ENCODE measurements at regions not wholly inside any gene's neighbourhood (a gene's known extent, or its start where the extent isn't known, plus 50 kb on each side); places are given as distances from the start of the nearest gene placed in this dataset.

DNA sequence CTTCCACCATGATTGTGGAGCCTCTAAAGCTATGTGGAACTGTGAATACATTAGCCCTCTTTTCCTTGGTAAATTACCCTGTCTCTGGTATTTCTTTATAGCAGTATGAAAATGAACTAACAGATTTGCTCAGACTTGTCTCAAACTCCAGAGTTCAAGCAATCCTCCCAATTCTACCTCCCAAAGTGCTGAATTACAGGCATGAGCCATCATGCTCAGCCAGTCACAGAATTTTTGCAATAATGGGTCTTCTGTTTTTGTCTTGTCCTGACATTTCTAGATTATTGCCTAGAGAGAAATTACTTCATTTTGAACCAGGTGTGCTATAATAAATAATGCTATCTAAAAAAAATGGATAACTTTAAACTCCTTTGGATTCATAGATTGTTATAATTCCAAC is 1414.5 kb downstream of the NLGN4Y start:
- Histone ChIP-seq H2BK120ac (ENCODE audit: insufficient read depth, low read length, poor library complexity) (no peak overlapping the region), H2BK5ac (ENCODE audit: low read depth, low read length, poor library complexity) (no peak overlapping the region), H3K18ac (ENCODE audit: low read length) (no peak overlapping the region), H3K27me3 (ENCODE audit: insufficient read depth, low read length) (no peaks in the 10 kb centered on the region), H3K4ac (ENCODE audit: low read depth, low read length) (no peak overlapping the region), H4K8ac (ENCODE audit: low read depth, low read length) (no peak overlapping the region), H2BK12ac (ENCODE audit: low read length) (no peak overlapping the region), H2AK5ac (ENCODE audit: low read length) (no peak overlapping the region), H4K91ac (ENCODE audit: low read depth, low read length) (no peak overlapping the region), H3K4me1 (ENCODE audit: control insufficient read depth in 1 of 2, insufficient read depth in 2 of 2, low read length in 2 of 2) (no peaks in the 10 kb centered on the region), H3K4me3 (ENCODE audit: low read depth, low read length) (no peak overlapping the region), H3K36me3 (ENCODE audit: control insufficient read depth in 1 of 2, insufficient read depth in 2 of 2, low read length in 2 of 2) (no peaks in the 10 kb centered on the region), H3K79me1 (ENCODE audit: low read length) (no peaks in the 10 kb centered on the region), H2AFZ (ENCODE audit: insufficient read depth, low read length, poor library complexity) (no peak overlapping the region), H3K79me2 (ENCODE audit: control insufficient read depth, insufficient read depth, low read length, poor library complexity) (no peaks in the 10 kb centered on the region), H3K23ac (ENCODE audit: low read length) (no peak overlapping the region), H3K27ac (ENCODE audit: low read depth, low read length) (no peak overlapping the region), H3K9me3 (ENCODE audit: insufficient read depth, low read depth, low read length) (no peaks in the 10 kb centered on the region), H4K12ac (ENCODE audit: low read depth, low read length) (no peak overlapping the region), H3K14ac (ENCODE audit: low read length) (no peak overlapping the region), H3K4me2 (ENCODE audit: low read length) (no peak overlapping the region), H3K9ac (ENCODE audit: low read length) (no peak overlapping the region)
- DNase-seq = no peak

DNA sequence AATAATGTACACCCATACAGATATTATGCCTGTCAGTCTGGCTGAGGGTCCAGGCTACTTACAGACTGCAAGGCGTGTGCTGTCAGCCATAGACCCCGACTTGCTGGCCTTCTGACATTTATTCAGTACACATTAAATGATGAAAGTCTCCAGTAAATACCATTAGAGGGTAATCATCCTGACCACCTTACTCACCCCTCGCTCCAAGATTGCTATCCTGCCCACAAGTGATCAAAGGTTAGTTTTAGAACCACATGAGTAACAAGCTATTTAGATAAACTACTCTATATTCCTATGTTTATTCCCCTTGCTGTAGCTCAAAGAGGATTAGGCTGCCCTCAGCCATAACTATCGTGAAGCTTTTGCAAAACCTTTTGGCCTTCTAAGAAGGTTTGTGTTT is 1426.7 kb downstream of the NLGN4Y start:
- H4K8ac ChIP-seq (ENCODE audit: low read depth, low read length) = no peak overlapping the region
- WGBS (ENCODE audit: extremely low coverage, insufficient coverage, insufficient read length) = no CpG with 5 or more reads among the region's 4 CpGs

DNA sequence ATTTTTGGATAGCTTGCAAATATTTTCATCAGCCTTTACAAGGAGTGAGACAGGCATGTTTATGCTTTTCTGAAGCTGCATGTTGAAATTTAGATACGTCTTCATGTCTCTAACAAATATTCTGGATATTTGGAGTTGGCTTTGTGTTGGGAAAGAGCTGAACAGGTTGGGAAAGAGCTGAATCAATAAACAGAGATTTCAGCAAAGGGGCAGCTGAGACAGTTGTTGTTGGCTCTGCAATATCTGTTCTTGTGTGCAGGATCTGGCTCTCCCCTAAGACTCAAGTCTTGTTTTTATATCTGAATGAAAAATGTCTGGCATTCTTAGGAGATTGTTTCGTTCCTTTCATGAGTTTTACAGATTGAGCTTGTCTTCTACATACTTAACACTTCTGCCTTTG is 1444.5 kb downstream of the NLGN4Y start:
- no peaks in the 10 kb centered on the region for H3K27me3 ChIP-seq (ENCODE audit: insufficient read depth, low read length)
- H2BK12ac ChIP-seq (ENCODE audit: low read length) = no peak overlapping the region
- H3K4me1 ChIP-seq (ENCODE audit: control insufficient read depth in 1 of 2, insufficient read depth in 2 of 2, low read length in 2 of 2) = no peaks in the 10 kb centered on the region
- WGBS (ENCODE audit: extremely low coverage, insufficient coverage, insufficient read length) = no CpG with 5 or more reads among the region's 2 CpGs
- H2BK120ac ChIP-seq (ENCODE audit: insufficient read depth, low read length, poor library complexity) = no peak overlapping the region
- no peak overlapping the region for H2AFZ ChIP-seq (ENCODE audit: insufficient read depth, low read length, poor library complexity)
- no peaks in the 10 kb centered on the region for H3K9me3 ChIP-seq (ENCODE audit: insufficient read depth, low read depth, low read length)
- H3K4ac ChIP-seq (ENCODE audit: low read depth, low read length) = no peak overlapping the region
- no peak overlapping the region for H4K91ac ChIP-seq (ENCODE audit: low read depth, low read length)
- no peak overlapping the region for H3K27ac ChIP-seq (ENCODE audit: low read depth, low read length)
- no peaks in the 10 kb centered on the region for H3K79me1 ChIP-seq (ENCODE audit: low read length)
- no peak overlapping the region for H3K23ac ChIP-seq (ENCODE audit: low read length)
- no peak overlapping the region for H3K18ac ChIP-seq (ENCODE audit: low read length)
- no peak overlapping the region for H4K12ac ChIP-seq (ENCODE audit: low read depth, low read length)
- no peak overlapping the region for H3K4me2 ChIP-seq (ENCODE audit: low read length)
- no peak for DNase-seq
- H3K4me3 ChIP-seq (ENCODE audit: low read depth, low read length) = no peak overlapping the region
- no peaks in the 10 kb centered on the region for H3K79me2 ChIP-seq (ENCODE audit: control insufficient read depth, insufficient read depth, low read length, poor library complexity)
- H3K14ac ChIP-seq (ENCODE audit: low read length) = no peak overlapping the region
- H3K36me3 ChIP-seq (ENCODE audit: control insufficient read depth in 1 of 2, insufficient read depth in 2 of 2, low read length in 2 of 2) = no peaks in the 10 kb centered on the region
- H2BK5ac ChIP-seq (ENCODE audit: low read depth, low read length, poor library complexity) = no peak overlapping the region
- H2AK5ac ChIP-seq (ENCODE audit: low read length) = no peak overlapping the region
- no peak overlapping the region for H4K8ac ChIP-seq (ENCODE audit: low read depth, low read length)
- no peak overlapping the region for H3K9ac ChIP-seq (ENCODE audit: low read length)

More for the DNA sequence above, 1426.7 kb downstream of the NLGN4Y start:
- Histone ChIP-seq H3K4me2 (ENCODE audit: low read length) (no peak overlapping the region), H4K91ac (ENCODE audit: low read depth, low read length) (no peak overlapping the region), H2AK5ac (ENCODE audit: low read length) (no peak overlapping the region), H3K79me1 (ENCODE audit: low read length) (no peaks in the 10 kb centered on the region), H3K79me2 (ENCODE audit: control insufficient read depth, insufficient read depth, low read length, poor library complexity) (no peaks in the 10 kb centered on the region), H3K27me3 (ENCODE audit: insufficient read depth, low read length) (no peaks in the 10 kb centered on the region), H3K18ac (ENCODE audit: low read length) (no peak overlapping the region), H3K23ac (ENCODE audit: low read length) (no peak overlapping the region), H4K12ac (ENCODE audit: low read depth, low read length) (no peak overlapping the region), H3K4me3 (ENCODE audit: low read depth, low read length) (no peak overlapping the region), H3K9ac (ENCODE audit: low read length) (no peak overlapping the region), H2AFZ (ENCODE audit: insufficient read depth, low read length, poor library complexity) (no peak overlapping the region), H2BK12ac (ENCODE audit: low read length) (no peak overlapping the region), H3K9me3 (ENCODE audit: insufficient read depth, low read depth, low read length) (peaks cover 3% of the 10 kb centered on the region), H3K27ac (ENCODE audit: low read depth, low read length) (no peak overlapping the region), H3K4me1 (ENCODE audit: control insufficient read depth in 1 of 2, insufficient read depth in 2 of 2, low read length in 2 of 2) (peaks cover 0 to 4% of the 10 kb centered on the region in 2 experiments), H2BK5ac (ENCODE audit: low read depth, low read length, poor library complexity) (no peak overlapping the region), H3K36me3 (ENCODE audit: control insufficient read depth in 1 of 2, insufficient read depth in 2 of 2, low read length in 2 of 2) (peaks cover 0 to 1% of the 10 kb centered on the region in 2 experiments), H3K14ac (ENCODE audit: low read length) (no peak overlapping the region), H3K4ac (ENCODE audit: low read depth, low read length) (no peak overlapping the region), H2BK120ac (ENCODE audit: insufficient read depth, low read length, poor library complexity) (no peak overlapping the region)
- DNase-seq = no peak

DNA sequence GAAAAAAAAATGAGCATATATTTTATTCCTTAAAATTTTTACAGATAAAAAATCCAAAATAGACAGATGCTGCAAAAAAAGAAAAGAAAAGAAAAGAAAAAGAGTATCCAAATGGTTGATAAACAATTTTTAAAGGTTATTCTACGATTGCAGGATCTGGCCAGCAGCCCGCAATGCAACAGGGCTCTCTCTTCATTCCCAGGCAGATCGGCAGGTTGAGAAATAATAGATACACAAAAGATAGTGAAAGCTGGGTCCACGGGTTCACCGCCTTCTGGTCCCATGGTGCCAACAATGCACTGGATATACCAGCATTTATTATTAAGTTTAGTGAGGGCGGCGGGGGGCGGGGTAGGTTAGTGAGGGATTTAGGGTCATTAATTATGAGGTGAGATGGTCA is 1448.9 kb downstream of the NLGN4Y start:
- no peaks in the 10 kb centered on the region for H3K79me1 ChIP-seq (ENCODE audit: low read length)
- H2BK5ac ChIP-seq (ENCODE audit: low read depth, low read length, poor library complexity) = no peak overlapping the region
- no peaks in the 10 kb centered on the region for H3K79me2 ChIP-seq (ENCODE audit: control insufficient read depth, insufficient read depth, low read length, poor library complexity)
- H4K12ac ChIP-seq (ENCODE audit: low read depth, low read length) = no peak overlapping the region
- no peak overlapping the region for H4K91ac ChIP-seq (ENCODE audit: low read depth, low read length)
- no peak overlapping the region for H3K4ac ChIP-seq (ENCODE audit: low read depth, low read length)
- H3K4me1 ChIP-seq (ENCODE audit: control insufficient read depth in 1 of 2, insufficient read depth in 2 of 2, low read length in 2 of 2) = no peaks in the 10 kb centered on the region
- no peak overlapping the region for H3K14ac ChIP-seq (ENCODE audit: low read length)
- no peak overlapping the region for H4K8ac ChIP-seq (ENCODE audit: low read depth, low read length)
- no peak overlapping the region for H3K4me2 ChIP-seq (ENCODE audit: low read length)
- no peak overlapping the region for H2BK12ac ChIP-seq (ENCODE audit: low read length)
- no peak for DNase-seq
- H3K27me3 ChIP-seq (ENCODE audit: insufficient read depth, low read length) = no peaks in the 10 kb centered on the region
- no peak overlapping the region for H2AK5ac ChIP-seq (ENCODE audit: low read length)
- WGBS (ENCODE audit: extremely low coverage, insufficient coverage, insufficient read length) = 100% methylated on average over 3 of the region's 8 CpGs
- no peak overlapping the region for H3K27ac ChIP-seq (ENCODE audit: low read depth, low read length)
- no peak overlapping the region for H3K23ac ChIP-seq (ENCODE audit: low read length)
- H3K36me3 ChIP-seq (ENCODE audit: control insufficient read depth in 1 of 2, insufficient read depth in 2 of 2, low read length in 2 of 2) = no peaks in the 10 kb centered on the region
- no peak overlapping the region for H2BK120ac ChIP-seq (ENCODE audit: insufficient read depth, low read length, poor library complexity)
- no peak overlapping the region for H3K9ac ChIP-seq (ENCODE audit: low read length)
- no peak overlapping the region for H3K4me3 ChIP-seq (ENCODE audit: low read depth, low read length)
- no peaks in the 10 kb centered on the region for H3K9me3 ChIP-seq (ENCODE audit: insufficient read depth, low read depth, low read length)
- no peak overlapping the region for H2AFZ ChIP-seq (ENCODE audit: insufficient read depth, low read length, poor library complexity)
- no peak overlapping the region for H3K18ac ChIP-seq (ENCODE audit: low read length)
